IPS-20b (cell line): ENCODE measurements at regions not wholly inside any gene's neighbourhood (a gene's known extent, or its start where the extent isn't known, plus 50 kb on each side); places are given as distances from the start of the nearest gene placed in this dataset.

Experiments
- H3K27ac ChIP-seq: one replicate; pipeline ENCODE4 v1.5.1; 2013; ENCODE audit warnings: low read length
- H3K27me3 ChIP-seq: 2 replicates; pipeline ENCODE4 v1.6.1; 2013; ENCODE audit warnings: mild to moderate bottlenecking, low read length, inconsistent platforms; ENCODE audit not compliant: insufficient read depth
- H3K36me3 ChIP-seq: 2 replicates; pipeline ENCODE4 v1.6.1; 2013; ENCODE audit warnings: low read depth, mild to moderate bottlenecking, inconsistent platforms, low read length, moderate library complexity; ENCODE audit not compliant: insufficient read depth
- H3K4me1 ChIP-seq: 2 replicates; pipeline ENCODE4 v1.6.1; 2013; ENCODE audit warnings: mild to moderate bottlenecking, control low read depth, inconsistent platforms, low read length, moderate library complexity; ENCODE audit not compliant: insufficient read depth
- H3K4me3 ChIP-seq: 2 replicates; pipeline ENCODE4 v1.5.1; 2013; ENCODE audit warnings: mild to moderate bottlenecking, low read length, inconsistent platforms
- H3K9ac ChIP-seq: 2 replicates; pipeline ENCODE4 v1.6.1; 2013; ENCODE audit warnings: low read depth, mild to moderate bottlenecking, inconsistent platforms, low read length, moderate library complexity
- H3K9me3 ChIP-seq: 2 replicates; pipeline ENCODE4 v1.6.1; 2013; ENCODE audit warnings: mild to moderate bottlenecking, low read depth, low read length, inconsistent platforms; ENCODE audit not compliant: insufficient read depth

GRCh38 chr2:155872396-155872795 is 460.1 kb downstream of the NR4A2 start:
- Histone ChIP-seq H3K4me1 (no peaks in the 10 kb centered on the region), H3K9me3 (no peaks in the 10 kb centered on the region), H3K27me3 (no peaks in the 10 kb centered on the region), H3K4me3 (no peak overlapping the region), H3K36me3 (no peaks in the 10 kb centered on the region), H3K27ac (no peak overlapping the region), H3K9ac (no peak overlapping the region)

DNA sequence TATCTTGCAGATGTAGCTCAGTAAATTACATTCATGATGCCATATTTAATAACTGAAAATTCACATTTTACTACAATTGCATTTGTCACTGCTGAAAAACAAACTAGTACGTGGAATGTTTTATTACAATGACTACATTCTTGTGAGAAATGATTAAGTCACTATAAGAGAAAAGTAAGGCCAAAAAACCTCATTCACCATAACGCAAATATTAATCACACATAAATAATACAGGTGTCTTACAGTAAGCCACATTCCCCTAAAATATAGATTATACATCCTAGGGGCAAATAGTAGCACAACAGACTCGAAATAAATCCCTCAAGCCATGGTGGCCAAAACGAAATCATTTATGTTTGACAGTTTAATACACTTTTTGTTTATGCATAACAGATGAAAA is 460.6 kb downstream of the NR4A2 start:
- H3K4me1 ChIP-seq, result no peaks in the 10 kb centered on the region
- no peak overlapping the region for H3K27ac ChIP-seq
- H3K36me3 ChIP-seq, result no peaks in the 10 kb centered on the region
- no peak overlapping the region for H3K9ac ChIP-seq
- H3K9me3 ChIP-seq, result no peaks in the 10 kb centered on the region
- no peaks in the 10 kb centered on the region for H3K27me3 ChIP-seq
- no peak overlapping the region for H3K4me3 ChIP-seq

DNA sequence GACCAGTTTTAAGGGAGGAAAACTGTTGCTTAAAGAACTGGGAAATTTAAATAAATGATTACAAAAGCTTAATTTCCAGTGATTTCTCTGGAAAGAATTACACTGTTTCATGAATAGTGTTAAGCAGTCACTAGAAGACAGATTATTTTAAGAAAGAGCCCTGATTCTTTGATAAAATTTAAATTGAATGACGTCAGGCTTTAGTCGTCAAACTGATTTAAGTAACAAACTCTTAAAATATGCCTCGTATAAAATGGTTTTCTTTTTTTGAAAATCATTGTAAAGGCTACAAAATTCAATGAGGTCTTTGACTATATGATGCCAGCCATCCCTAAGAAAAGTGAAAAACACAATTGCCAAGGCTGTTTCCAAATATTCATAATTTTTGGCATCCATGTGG is 465.0 kb downstream of the NR4A2 start:
- Histone ChIP-seq H3K27me3 (no peaks in the 10 kb centered on the region), H3K4me1 (no peaks in the 10 kb centered on the region), H3K9me3 (no peaks in the 10 kb centered on the region), H3K27ac (no peak overlapping the region), H3K36me3 (no peaks in the 10 kb centered on the region), H3K4me3 (no peak overlapping the region), H3K9ac (no peak overlapping the region)

DNA sequence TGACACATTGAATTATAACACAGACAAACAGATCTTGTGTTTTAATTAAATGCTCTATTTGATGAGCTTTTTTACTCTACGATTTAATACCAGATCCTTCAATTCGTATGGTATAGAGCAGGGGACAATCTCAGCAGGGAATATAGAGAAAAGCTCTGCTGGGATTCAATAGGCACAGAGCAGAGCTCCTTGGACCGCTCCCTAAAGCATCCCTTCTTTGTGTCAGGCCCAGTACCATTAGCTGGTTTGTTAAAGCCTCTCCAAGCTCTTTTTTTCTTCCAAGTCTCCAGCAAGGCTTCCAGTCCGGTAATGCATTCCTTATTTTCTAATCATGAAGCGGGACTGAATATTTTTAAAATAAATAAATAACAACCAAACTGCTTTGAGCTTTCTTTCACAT is 466.0 kb downstream of the NR4A2 start:
- Histone ChIP-seq H3K9ac (no peak overlapping the region), H3K27me3 (no peaks in the 10 kb centered on the region), H3K4me1 (no peaks in the 10 kb centered on the region), H3K9me3 (no peaks in the 10 kb centered on the region), H3K4me3 (no peak overlapping the region), H3K36me3 (no peaks in the 10 kb centered on the region), H3K27ac (no peak overlapping the region)

DNA sequence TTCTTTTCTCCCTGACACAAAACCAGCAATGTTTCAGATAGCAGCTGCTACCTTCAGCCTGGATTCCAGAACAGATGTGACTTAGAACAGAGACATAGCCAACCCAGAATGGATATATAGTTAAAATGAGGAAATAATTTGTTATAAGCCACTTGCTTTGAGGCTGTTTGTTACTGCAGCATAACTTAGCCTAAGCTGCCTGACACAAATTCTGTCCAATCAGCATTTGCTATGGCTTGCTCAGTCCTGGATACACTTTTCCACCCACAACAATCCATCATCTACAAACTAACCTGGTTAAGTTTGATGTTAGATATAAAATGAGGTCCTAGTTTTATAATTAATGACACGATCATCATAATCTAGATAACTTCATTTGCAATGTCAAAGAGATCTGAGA is 480.4 kb downstream of the NR4A2 start:
- no peaks in the 10 kb centered on the region for H3K9me3 ChIP-seq
- H3K27ac ChIP-seq, result no peak overlapping the region
- H3K36me3 ChIP-seq, result no peaks in the 10 kb centered on the region
- H3K27me3 ChIP-seq, result no peaks in the 10 kb centered on the region
- H3K4me1 ChIP-seq, result peaks cover 2% of the 10 kb centered on the region; the same call in 1 of the 2 replicates
- no peak overlapping the region for H3K9ac ChIP-seq
- no peak overlapping the region for H3K4me3 ChIP-seq

DNA sequence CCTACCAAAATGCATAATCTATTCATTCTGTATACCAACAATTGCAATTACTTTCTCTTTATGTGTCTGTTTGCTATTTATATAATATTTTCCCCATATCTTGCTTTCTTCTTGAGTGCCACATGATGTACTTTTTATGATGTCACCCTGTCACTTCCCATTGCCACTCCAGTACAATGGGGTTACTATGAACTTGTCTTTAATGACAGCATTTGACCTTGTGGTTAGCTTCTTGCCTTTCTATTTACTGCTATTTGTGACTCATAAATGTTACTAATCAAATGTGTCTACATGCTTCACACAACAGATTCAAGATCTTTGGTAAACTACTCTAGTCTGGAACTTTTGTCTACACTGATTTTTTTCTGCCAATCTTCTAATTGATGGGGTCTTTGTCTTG is 486.3 kb downstream of the NR4A2 start:
- no peak overlapping the region for H3K4me3 ChIP-seq
- H3K9me3 ChIP-seq, result no peaks in the 10 kb centered on the region
- no peaks in the 10 kb centered on the region for H3K36me3 ChIP-seq
- peaks cover 12% of the 10 kb centered on the region for H3K4me1 ChIP-seq
- no peaks in the 10 kb centered on the region for H3K27me3 ChIP-seq
- no peak overlapping the region for H3K27ac ChIP-seq
- H3K9ac ChIP-seq, result no peak overlapping the region

DNA sequence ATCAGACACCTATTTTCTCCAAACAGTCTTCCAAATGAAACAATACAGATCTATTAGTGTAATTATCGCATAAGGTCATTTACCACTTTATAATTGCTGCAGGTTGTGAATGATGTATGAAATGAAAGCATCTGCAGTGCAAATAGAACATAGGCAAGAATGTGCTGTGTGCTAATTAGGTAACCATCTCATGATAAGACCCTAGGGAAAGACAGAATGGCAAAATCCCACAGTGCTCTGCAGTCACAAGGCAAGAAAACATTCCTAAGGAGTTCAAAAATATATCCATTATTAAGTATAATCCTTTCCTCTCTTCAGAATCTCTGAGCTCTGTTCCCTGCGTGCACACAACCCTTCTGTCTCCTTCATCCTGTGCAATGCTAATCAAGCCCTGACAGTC is 488.1 kb downstream of the NR4A2 start:
- H3K9me3 ChIP-seq, result no peaks in the 10 kb centered on the region
- no peak overlapping the region for H3K9ac ChIP-seq
- H3K27ac ChIP-seq, result no peak overlapping the region
- no peaks in the 10 kb centered on the region for H3K36me3 ChIP-seq
- H3K27me3 ChIP-seq, result no peaks in the 10 kb centered on the region
- H3K4me1 ChIP-seq, result peaks cover 21% of the 10 kb centered on the region
- no peak overlapping the region for H3K4me3 ChIP-seq

- no peaks in the 10 kb centered on the region for H3K36me3 ChIP-seq
- no peak overlapping the region for H3K4me3 ChIP-seq
- H3K9ac ChIP-seq, result peak overlapping the region; percentile 29; the same call in 1 of the 2 replicates
- no peaks in the 10 kb centered on the region for H3K9me3 ChIP-seq
- H3K4me1 ChIP-seq, result peaks cover 21% of the 10 kb centered on the region
- H3K27ac ChIP-seq, result peak overlapping the region; percentile 16
- H3K27me3 ChIP-seq, result no peaks in the 10 kb centered on the region
These were observed 490.4 kb downstream of the NR4A2 start for GRCh38 chr2:155842103-155842502.

DNA sequence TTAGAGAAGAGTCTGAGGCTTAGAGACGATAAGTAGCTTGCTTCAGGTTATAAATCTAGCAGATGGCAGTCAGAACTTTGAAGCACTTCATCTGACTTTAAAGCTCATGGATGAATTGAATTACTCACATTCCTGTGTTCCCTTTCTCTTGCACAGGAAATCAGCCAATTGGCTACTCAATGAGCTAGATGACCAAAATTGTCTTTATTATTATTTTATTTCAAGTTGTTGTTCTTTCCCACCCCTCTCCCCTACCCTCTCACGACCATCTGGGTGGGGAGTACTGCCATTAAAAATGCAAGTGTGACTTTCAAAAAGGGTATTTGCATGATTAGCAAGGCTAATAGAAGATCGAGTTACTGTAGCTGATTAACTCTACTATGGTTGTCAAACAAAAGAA is 491.1 kb downstream of the NR4A2 start:
- Histone ChIP-seq H3K4me1 (peaks cover 26% of the 10 kb centered on the region), H3K27me3 (no peaks in the 10 kb centered on the region), H3K27ac (no peak overlapping the region), H3K9ac (no peak overlapping the region), H3K36me3 (no peaks in the 10 kb centered on the region), H3K9me3 (no peaks in the 10 kb centered on the region), H3K4me3 (no peak overlapping the region; the same call in 1 of the 2 replicates)

GRCh38 chr2:155840661-155841060 is 491.9 kb downstream of the NR4A2 start:
- H3K27me3 ChIP-seq, result no peaks in the 10 kb centered on the region
- peaks cover 33% of the 10 kb centered on the region for H3K4me1 ChIP-seq
- no peak overlapping the region for H3K9ac ChIP-seq
- no peak overlapping the region for H3K4me3 ChIP-seq
- no peak overlapping the region for H3K27ac ChIP-seq
- H3K9me3 ChIP-seq, result no peaks in the 10 kb centered on the region
- no peaks in the 10 kb centered on the region for H3K36me3 ChIP-seq

DNA sequence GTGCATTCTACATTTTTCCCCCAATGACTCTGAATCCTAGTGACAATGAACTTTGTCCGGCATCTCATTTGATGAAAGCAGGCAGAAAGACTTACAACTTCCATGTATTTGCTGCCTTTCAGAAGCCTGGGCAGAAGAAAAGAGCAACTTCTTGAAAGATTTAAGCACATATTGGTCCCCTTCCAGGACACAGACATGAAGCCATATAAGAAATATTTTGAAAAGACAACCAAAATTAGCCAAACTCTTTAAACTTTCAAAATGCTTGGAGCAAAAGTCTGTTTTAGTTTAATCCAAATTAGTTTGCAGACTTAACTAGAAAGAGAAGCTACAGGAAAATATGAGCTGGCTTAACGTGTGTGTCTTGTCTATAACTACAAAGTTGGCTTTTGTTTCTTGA is 492.5 kb downstream of the NR4A2 start:
- H3K27ac ChIP-seq, result no peak overlapping the region
- no peaks in the 10 kb centered on the region for H3K36me3 ChIP-seq
- no peak overlapping the region for H3K9ac ChIP-seq
- H3K4me1 ChIP-seq, result peaks cover 33% of the 10 kb centered on the region
- H3K9me3 ChIP-seq, result no peaks in the 10 kb centered on the region
- no peak overlapping the region for H3K4me3 ChIP-seq
- H3K27me3 ChIP-seq, result no peaks in the 10 kb centered on the region

GRCh38 chr2:155839436-155839835 is 493.1 kb downstream of the NR4A2 start:
- no peak overlapping the region for H3K9ac ChIP-seq
- H3K27ac ChIP-seq, result no peak overlapping the region
- H3K4me3 ChIP-seq, result no peak overlapping the region
- H3K27me3 ChIP-seq, result no peaks in the 10 kb centered on the region
- no peaks in the 10 kb centered on the region for H3K9me3 ChIP-seq
- H3K36me3 ChIP-seq, result no peaks in the 10 kb centered on the region
- H3K4me1 ChIP-seq, result peaks cover 33% of the 10 kb centered on the region

GRCh38 chr2:155836439-155836838 is 496.1 kb downstream of the NR4A2 start:
- Histone ChIP-seq H3K9ac (no peak overlapping the region; the same call in 1 of the 2 replicates), H3K4me1 (peaks cover 21% of the 10 kb centered on the region), H3K27me3 (no peaks in the 10 kb centered on the region), H3K36me3 (no peaks in the 10 kb centered on the region), H3K27ac (no peak overlapping the region), H3K9me3 (no peaks in the 10 kb centered on the region), H3K4me3 (no peak overlapping the region)
